ENCODE measurements at regions not wholly inside any gene's neighbourhood (a gene's known extent, or its start where the extent isn't known, plus 50 kb on each side); places are given as distances from the start of the nearest gene placed in this dataset.
"Not testable (repeated sequence)": the region's sequence is repeated elsewhere in the genome, so short reads cannot be mapped to it uniquely, and the experiment has no call there.

- ATAC-seq = no peak
- no peaks in the 10 kb centered on the region for H3K4me1 ChIP-seq
- no peak overlapping the region for H3K4me3 ChIP-seq
- DNase-seq = no peak
- H3K27ac ChIP-seq = no peak overlapping the region
- H3K36me3 ChIP-seq (replicated peaks in 1 of 2; ENCODE audit: insufficient read depth in 1 of 2, low read depth in 2 of 2) = no peaks in the 10 kb centered on the region
- no peaks in the 10 kb centered on the region for H3K27me3 ChIP-seq
- intact Hi-C loops (cut with DNase I) = no loop called here
- H3K9me3 ChIP-seq = peaks cover 0 to 6% (median 0%) of the 10 kb centered on the region in 3 donors
- TF ChIP-seq POLR2A (IDR thresholded peaks at IDR 0.05) (no peak), CTCF (IDR thresholded peaks at IDR 0.05) (no peak)
- whole genome bisulfite sequencing, 2 donors = 46 to 55% methylated on average over 9 to 10 of the region's 10 CpGs
These were observed 61.5 kb downstream of the RBFOX3 start for GRCh38 chr17:79549141-79549915.

- ATAC-seq = no peak
- H3K27me3 ChIP-seq = peaks cover 0 to 9% of the 10 kb centered on the region in 2 donors
- TF ChIP-seq CTCF (IDR thresholded peaks at IDR 0.05) (no peak), POLR2A (IDR thresholded peaks at IDR 0.05) (no peak)
- H3K4me3 ChIP-seq = no peak overlapping the region
- H3K36me3 ChIP-seq (replicated peaks in 1 of 2; ENCODE audit: insufficient read depth in 1 of 2, low read depth in 2 of 2) = no peaks in the 10 kb centered on the region
- no peak for DNase-seq
- intact Hi-C loops (cut with DNase I) = no loop called here
- H3K9me3 ChIP-seq = peaks cover 0 to 6% (median 0%) of the 10 kb centered on the region in 3 donors
- no peaks in the 10 kb centered on the region for H3K4me1 ChIP-seq
- WGBS, 2 donors = 67 to 74% methylated on average over 6 to 14 of the region's 14 CpGs
- no peak overlapping the region for H3K27ac ChIP-seq
These were observed 62.7 kb downstream of the RBFOX3 start for GRCh38 chr17:79548116-79548515.

- H3K36me3 ChIP-seq (replicated peaks in 1 of 2; ENCODE audit: insufficient read depth in 1 of 2, low read depth in 2 of 2) = no peaks in the 10 kb centered on the region
- TF ChIP-seq POLR2A (IDR thresholded peaks at IDR 0.05) (no peak), CTCF (IDR thresholded peaks at IDR 0.05) (no peak)
- peaks cover 0 to 3% (median 0%) of the 10 kb centered on the region in 3 donors for H3K9me3 ChIP-seq
- intact Hi-C loops (cut with DNase I) = no loop called here
- no peak overlapping the region for H3K27ac ChIP-seq
- no peaks in the 10 kb centered on the region for H3K4me1 ChIP-seq
- no peak overlapping the region for H3K4me3 ChIP-seq
- DNase-seq (no peak), ATAC-seq (no peak)
- peaks cover 0 to 12% of the 10 kb centered on the region in 2 donors for H3K27me3 ChIP-seq
- whole genome bisulfite sequencing, 2 donors = 53 to 63% methylated on average over 4 to 9 of the region's 10 CpGs
These were observed 63.3 kb downstream of the RBFOX3 start for GRCh38 chr17:79547586-79547985.

GRCh38 chr17:79547171-79547570 is 63.7 kb downstream of the RBFOX3 start:
- intact Hi-C loops (cut with DNase I); H3K9me3 ChIP-seq; DNase-seq; H3K4me3 ChIP-seq; H3K36me3 ChIP-seq (replicated peaks in 1 of 2; ENCODE audit: insufficient read depth in 1 of 2, low read depth in 2 of 2); H3K27ac ChIP-seq; H3K4me1 ChIP-seq; ATAC-seq: not testable (repeated sequence)
- WGBS, 2 donors = 66 to 71% methylated on average over 12 of the region's 12 CpGs
- H3K27me3 ChIP-seq = peaks cover 0 to 12% of the 10 kb centered on the region in 2 donors

GRCh38 chr17:79546386-79546785 is 64.5 kb downstream of the RBFOX3 start:
- WGBS, 2 donors = 67 to 73% methylated on average over 10 of the region's 10 CpGs
- Histone ChIP-seq H3K36me3 (replicated peaks in 1 of 2; ENCODE audit: insufficient read depth in 1 of 2, low read depth in 2 of 2) (no peaks in the 10 kb centered on the region), H3K27me3 (peaks cover 0 to 12% of the 10 kb centered on the region in 2 donors), H3K27ac (no peak overlapping the region), H3K4me3 (no peak overlapping the region), H3K9me3 (no peaks in the 10 kb centered on the region), H3K4me1 (no peaks in the 10 kb centered on the region)
- no peak for ATAC-seq
- intact Hi-C loops (cut with DNase I) = no loop called here
- DNase-seq = no peak
- TF ChIP-seq CTCF (IDR thresholded peaks at IDR 0.05) (no peak), POLR2A (IDR thresholded peaks at IDR 0.05) (no peak)

Measured in body of pancreas (tissue), 4 donors.